Progenitor cell of endocrine pancreas (in vitro differentiated cells): ENCODE measurements at regions not wholly inside any gene's neighbourhood (a gene's known extent, or its start where the extent isn't known, plus 50 kb on each side); places are given as distances from the start of the nearest gene placed in this dataset.

Experiments used
- DNase-seq: peaks from one replicate; pipeline ENCODE4 v3.0.0; 2021; ENCODE audit warnings: low spot score; ENCODE audit not compliant: unreplicated experiment
- H3K27ac Mint-ChIP-seq: 2 replicates; pipeline ENCODE4 v1.8.0; 2021; ENCODE audit warnings: mild to moderate bottlenecking, moderate library complexity, mixed read lengths
- H3K27me3 Mint-ChIP-seq: 2 replicates; pipeline ENCODE4 v1.8.0; 2021; ENCODE audit warnings: mixed read lengths
- H3K36me3 Mint-ChIP-seq: 2 replicates; pipeline ENCODE4 v1.8.0; 2022; ENCODE audit warnings: mixed read lengths; ENCODE audit not compliant: insufficient read depth
- H3K4me1 Mint-ChIP-seq: 2 replicates; pipeline ENCODE4 v1.8.0; 2021; ENCODE audit warnings: low read depth, mixed read lengths
- H3K4me3 Mint-ChIP-seq: 2 replicates; pipeline ENCODE4 v1.8.0; 2021; ENCODE audit warnings: low read depth, mild to moderate bottlenecking, moderate library complexity, mixed read lengths
- H3K9me3 Mint-ChIP-seq: 2 replicates; pipeline ENCODE4 v1.8.0; 2021; ENCODE audit warnings: low read depth, mixed read lengths
- TF ChIP-seq, protein P1 (sequence below): fragments of 200-600 bp; sonication (generic); IDR thresholded peaks from one replicate; pipeline ENCODE4 v1.5.0; 2021; ENCODE audit warnings: antibody characterized with exemption, mild to moderate bottlenecking; ENCODE audit not compliant: unreplicated experiment

DNA sequence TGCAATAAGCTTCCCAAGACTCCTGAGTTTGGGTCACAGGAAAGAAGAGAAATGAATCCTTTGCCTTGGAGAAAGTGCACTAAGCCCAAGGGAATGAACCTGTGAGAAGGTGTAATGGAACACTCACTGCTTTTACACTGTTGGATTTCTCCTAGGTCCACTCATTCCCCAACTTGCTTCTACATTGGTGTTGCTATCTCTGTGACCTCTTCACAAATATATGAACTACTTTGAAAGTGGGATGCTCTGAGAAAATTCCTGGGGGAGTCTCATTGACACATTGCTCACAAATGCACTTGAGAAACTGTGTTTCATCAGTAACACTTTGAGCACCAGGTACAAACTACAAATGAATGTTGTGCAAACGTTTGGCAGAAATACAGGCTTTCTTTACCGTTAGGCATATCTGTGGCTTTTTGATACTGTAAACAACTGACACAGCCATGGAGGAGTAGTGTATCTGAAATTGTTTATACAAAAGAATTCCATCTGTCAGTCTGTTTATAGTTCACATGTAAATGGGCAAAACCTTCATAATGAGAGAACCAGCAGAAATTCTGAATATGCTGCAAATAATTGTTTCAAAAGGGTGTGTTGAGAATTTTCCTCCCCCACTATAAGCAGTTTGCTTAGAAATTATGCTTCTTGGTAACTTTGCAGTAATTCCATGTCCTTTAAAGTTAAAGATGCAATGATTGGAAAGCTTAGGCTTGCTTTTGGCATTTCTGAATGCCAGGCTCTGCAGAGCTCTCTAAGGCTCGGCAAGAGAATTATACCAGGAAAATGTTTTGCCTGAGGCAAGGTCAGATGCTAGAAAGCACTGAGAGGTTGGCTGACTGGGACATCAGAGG lies 348.5 kb upstream of the DDHD1 start:
- H3K36me3 Mint-ChIP-seq = peaks cover 2% of the 10 kb centered on the region
- DNase-seq = no peak
- H3K4me3 Mint-ChIP-seq = no peak overlapping the region
- H3K9me3 Mint-ChIP-seq = peaks cover 22% of the 10 kb centered on the region
- TF ChIP-seq, protein P1, sequence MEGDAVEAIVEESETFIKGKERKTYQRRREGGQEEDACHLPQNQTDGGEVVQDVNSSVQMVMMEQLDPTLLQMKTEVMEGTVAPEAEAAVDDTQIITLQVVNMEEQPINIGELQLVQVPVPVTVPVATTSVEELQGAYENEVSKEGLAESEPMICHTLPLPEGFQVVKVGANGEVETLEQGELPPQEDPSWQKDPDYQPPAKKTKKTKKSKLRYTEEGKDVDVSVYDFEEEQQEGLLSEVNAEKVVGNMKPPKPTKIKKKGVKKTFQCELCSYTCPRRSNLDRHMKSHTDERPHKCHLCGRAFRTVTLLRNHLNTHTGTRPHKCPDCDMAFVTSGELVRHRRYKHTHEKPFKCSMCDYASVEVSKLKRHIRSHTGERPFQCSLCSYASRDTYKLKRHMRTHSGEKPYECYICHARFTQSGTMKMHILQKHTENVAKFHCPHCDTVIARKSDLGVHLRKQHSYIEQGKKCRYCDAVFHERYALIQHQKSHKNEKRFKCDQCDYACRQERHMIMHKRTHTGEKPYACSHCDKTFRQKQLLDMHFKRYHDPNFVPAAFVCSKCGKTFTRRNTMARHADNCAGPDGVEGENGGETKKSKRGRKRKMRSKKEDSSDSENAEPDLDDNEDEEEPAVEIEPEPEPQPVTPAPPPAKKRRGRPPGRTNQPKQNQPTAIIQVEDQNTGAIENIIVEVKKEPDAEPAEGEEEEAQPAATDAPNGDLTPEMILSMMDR = no peak
- H3K27me3 Mint-ChIP-seq = no peaks in the 10 kb centered on the region
- no peak overlapping the region for H3K27ac Mint-ChIP-seq
- no peaks in the 10 kb centered on the region for H3K4me1 Mint-ChIP-seq

DNA sequence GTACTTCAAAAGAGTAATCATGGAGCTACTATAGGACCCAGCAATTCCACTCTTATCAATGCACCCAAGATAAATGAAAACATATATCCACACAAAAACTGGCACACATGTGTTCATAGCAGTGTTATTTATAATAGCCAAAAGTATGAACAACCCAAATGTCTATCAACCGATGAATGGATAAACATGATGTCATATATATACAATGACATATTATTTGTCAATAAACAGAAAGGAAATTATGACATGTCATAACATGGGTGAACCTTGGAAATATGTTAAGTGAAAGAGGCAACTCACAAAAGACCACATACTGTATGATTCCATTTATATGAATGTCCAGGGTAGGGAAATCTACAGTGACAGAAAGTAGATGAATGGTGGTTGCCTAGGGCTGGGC lies 347.1 kb upstream of the DDHD1 start:
- Mint-ChIP-seq H3K27ac (no peak overlapping the region), H3K4me3 (no peak overlapping the region), H3K36me3 (peaks cover 2% of the 10 kb centered on the region), H3K4me1 (no peaks in the 10 kb centered on the region), H3K27me3 (no peaks in the 10 kb centered on the region), H3K9me3 (peaks cover 22% of the 10 kb centered on the region)
- no peak for DNase-seq
- TF ChIP-seq, protein P1 = no peak

- Mint-ChIP-seq H3K4me3 (no peak overlapping the region), H3K27me3 (no peaks in the 10 kb centered on the region)
- DNase-seq = no peak
Measured at GRCh38 chr14:53496668-53497067, 343.5 kb upstream of the DDHD1 start.

DNA sequence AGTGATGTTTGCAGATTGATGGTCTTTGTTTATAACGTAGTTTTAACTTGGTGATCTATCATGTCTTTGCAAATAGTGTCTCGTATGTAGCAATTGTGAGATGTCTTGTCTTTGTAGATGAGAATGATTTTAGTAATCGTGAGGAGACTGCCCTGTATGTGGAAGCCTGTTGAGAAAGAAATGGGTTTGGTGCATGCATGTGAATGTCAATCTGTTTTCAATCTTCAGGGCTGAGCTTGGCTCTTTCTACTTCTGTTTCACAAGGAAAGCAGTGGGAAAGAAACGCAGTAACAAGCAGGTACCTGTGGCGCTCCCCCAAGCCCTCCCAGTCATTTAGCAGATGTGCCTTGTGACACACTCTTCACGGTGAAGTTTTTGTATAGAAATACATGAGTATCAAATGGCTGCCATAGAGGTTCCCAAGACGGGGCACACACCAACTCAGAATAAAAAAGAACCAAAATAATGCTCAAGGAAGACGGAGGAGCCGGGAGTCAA lies 342.8 kb upstream of the DDHD1 start:
- TF ChIP-seq, protein P1 = no peak
- H3K9me3 Mint-ChIP-seq = peaks cover 7% of the 10 kb centered on the region
- no peaks in the 10 kb centered on the region for H3K27me3 Mint-ChIP-seq
- no peak overlapping the region for H3K4me3 Mint-ChIP-seq
- H3K36me3 Mint-ChIP-seq = no peaks in the 10 kb centered on the region
- peak overlapping the region; percentile 22 for H3K27ac Mint-ChIP-seq
- DNase-seq = no peak
- peaks cover 3% of the 10 kb centered on the region for H3K4me1 Mint-ChIP-seq

More at GRCh38 chr14:53496668-53497067, 343.5 kb upstream of the DDHD1 start:
- TF ChIP-seq, protein P1 = no peak
- H3K4me1 Mint-ChIP-seq = peaks cover 3% of the 10 kb centered on the region
- no peak overlapping the region for H3K27ac Mint-ChIP-seq
- peaks cover 7% of the 10 kb centered on the region for H3K9me3 Mint-ChIP-seq
- H3K36me3 Mint-ChIP-seq = no peaks in the 10 kb centered on the region

DNA sequence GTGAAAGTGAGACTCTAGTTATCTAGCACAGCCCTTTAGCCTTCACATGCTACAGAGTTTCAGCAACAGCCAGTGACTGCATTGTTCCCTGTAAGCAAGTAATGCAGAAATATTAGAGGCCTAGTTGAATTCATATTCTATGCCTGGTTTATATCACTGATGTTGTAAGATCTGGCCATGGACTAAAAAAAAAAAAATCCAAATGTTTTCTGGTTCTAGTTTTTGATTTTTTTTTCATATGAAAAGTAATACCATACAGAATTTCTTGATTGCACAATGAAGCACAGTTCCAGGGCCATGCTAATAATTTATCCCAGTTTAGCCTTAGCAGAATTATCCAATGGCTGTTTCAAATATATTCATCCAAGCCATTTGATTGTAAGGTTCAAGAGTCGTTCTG lies 341.5 kb upstream of the DDHD1 start:
- Mint-ChIP-seq H3K36me3 (no peaks in the 10 kb centered on the region), H3K27ac (no peak overlapping the region), H3K4me3 (no peak overlapping the region), H3K9me3 (peaks cover 7% of the 10 kb centered on the region), H3K27me3 (no peaks in the 10 kb centered on the region), H3K4me1 (peaks cover 3% of the 10 kb centered on the region)
- TF ChIP-seq, protein P1 = no peak
- DNase-seq = no peak
